ENCODE measurements at regions not wholly inside any gene's neighbourhood (a gene's known extent, or its start where the extent isn't known, plus 50 kb on each side); places are given as distances from the start of the nearest gene placed in this dataset.
"Not testable (repeated sequence)": the region's sequence is repeated elsewhere in the genome, so short reads cannot be mapped to it uniquely, and the experiment has no call there.

GRCh38 chr3:153437666-153438065, 275.6 kb downstream of the RAP2B start:
- in situ Hi-C loops (cut with HindIII; ENCODE audit: low sequenced_read_pairs): no loop called here

DNA sequence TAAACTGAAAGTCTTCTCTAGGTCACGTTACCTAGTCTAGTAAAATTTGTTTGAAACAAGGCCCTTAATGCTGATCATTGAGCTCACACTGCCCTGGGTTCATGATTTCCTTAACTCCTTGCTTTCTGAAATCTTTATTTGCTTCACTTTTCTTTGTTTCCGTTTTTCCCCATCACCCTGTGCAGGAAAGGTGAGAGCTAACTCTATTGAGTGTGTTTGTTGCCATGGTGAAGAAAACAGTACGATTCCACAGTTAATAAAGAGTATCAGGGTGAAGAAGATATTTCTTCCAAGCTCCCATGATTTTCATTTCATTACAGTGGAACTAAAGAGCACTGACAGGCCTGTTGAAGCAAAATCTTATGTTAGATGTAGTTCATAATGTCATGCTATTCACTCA, 276.2 kb downstream of the RAP2B start:
- in situ Hi-C loops (cut with HindIII; ENCODE audit: low sequenced_read_pairs): no loop called here

DNA sequence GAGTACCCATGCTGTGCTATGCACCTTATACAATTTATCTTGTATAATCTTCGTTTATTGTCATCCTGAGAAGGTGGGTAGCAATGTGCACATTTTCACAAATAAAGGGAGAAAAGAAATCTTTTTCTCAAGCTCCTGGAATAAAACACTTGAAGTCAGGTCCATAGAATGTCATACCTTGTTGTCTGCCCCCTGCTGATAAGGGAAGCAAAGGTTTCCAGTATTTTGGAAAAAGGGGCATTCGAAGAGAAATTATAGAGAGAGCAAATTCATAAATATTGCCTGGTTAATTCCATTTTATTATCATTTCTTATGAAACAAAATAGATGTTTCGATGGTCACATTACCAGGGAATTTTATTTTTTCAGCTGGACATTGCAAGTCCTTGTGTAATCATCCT, 277.8 kb downstream of the RAP2B start:
- in situ Hi-C loops (cut with HindIII; ENCODE audit: low sequenced_read_pairs): no loop called here

DNA sequence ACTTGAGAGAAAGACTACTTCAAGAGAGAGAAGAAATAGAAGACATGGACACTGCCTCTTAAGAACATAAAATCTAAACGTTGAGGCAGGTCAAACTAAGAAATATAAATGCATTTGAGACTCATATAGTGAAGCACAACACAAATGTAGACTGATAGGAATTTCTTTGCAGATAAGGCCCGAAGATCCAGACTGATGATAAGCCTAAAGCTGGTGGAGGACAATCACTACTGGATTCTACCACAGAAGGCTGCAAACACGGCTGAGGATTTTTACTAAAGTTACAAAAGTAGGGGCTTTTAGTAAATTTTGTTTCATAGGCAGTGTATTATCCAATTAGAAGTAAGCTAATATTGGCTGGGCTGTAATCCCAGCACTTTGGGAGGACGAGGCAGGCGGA, 278.3 kb downstream of the RAP2B start:
- in situ Hi-C loops (cut with HindIII; ENCODE audit: low sequenced_read_pairs): no loop called here

GRCh38 chr3:153442386-153442785, 280.4 kb downstream of the RAP2B start:
- in situ Hi-C loops (cut with HindIII; ENCODE audit: low sequenced_read_pairs): no loop called here

DNA sequence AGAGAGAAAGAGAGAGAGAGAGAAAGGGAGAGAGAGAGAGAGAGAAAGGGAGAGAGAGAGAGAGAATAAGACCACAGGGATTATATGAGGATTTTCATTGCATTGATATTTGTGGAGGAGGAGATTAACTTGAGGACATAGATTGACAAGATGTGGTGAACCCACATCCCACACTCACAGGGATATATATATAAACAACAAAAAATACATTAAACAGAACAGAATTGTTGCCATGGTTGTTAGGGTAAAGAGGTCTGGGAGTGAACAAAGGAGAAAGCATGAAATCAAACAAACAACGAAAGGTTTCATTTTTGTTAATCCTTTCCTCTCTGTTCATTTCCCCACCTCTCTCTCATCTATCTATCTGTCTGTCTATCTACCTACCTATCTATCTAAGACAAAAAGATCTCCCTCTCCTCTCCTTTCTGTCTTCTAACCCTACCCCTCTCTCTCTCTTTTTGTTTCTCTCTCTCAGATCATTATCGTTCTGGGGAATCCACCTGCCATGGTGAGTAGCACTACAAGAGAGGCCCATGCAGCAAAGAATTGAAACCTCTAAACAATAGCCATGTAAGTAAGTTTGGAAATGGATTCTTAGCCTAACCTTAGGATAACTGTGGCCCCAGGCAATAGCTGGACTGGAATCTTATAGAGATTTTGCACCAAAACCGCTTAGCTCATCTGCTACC, 280.9 kb downstream of the RAP2B start:
- in situ Hi-C loops (cut with HindIII; ENCODE audit: low sequenced_read_pairs): no loop called here

DNA sequence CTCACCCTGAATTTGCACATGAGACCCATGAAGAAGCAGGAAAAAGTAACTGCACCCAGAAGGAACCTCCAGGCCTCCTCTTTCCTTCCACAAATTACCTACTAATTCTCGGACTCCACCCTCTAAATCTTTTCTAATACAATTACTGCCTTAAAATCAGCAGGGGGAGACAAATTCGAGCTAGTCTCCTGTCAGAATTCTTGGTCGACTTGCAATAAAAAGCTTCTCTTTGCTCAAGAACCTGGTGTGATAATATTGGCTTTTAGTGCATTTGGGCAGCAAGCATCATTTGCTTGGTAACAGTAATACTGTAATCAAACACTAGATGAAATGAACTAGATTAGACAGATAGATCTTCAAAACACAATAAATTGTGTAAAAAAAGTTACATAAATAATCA, 281.9 kb downstream of the RAP2B start:
- in situ Hi-C loops (cut with HindIII; ENCODE audit: low sequenced_read_pairs): no loop called here

DNA sequence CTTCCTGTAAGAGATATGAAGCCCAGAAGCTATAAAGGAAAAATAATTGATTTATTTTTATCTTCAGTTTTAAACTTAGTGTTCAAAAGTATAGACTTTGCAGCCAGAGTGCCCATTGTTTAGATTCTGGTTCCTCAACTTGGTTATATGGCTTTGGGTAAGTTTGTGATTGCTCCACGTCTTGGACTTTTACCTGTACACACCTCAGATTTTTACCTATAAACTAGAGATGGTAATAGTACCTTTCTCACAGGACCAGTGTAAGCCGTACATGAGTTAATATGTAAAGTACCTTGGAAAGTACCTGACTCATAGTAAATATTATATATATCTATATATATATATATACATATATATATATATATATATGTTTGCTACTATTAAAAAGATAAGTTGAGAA, 283.8 kb downstream of the RAP2B start:
- in situ Hi-C loops (cut with HindIII; ENCODE audit: low sequenced_read_pairs): no loop called here

GRCh38 chr3:153448151-153448829, 286.3 kb downstream of the RAP2B start:
- in situ Hi-C loops (cut with HindIII; ENCODE audit: low sequenced_read_pairs): no loop called here

GRCh38 chr3:153456833-153457545, 295.0 kb downstream of the RAP2B start:
- in situ Hi-C loops (cut with HindIII; ENCODE audit: low sequenced_read_pairs): no loop called here

GRCh38 chr3:153458881-153459280, 296.9 kb downstream of the RAP2B start:
- in situ Hi-C loops (cut with HindIII; ENCODE audit: low sequenced_read_pairs): no loop called here

DNA sequence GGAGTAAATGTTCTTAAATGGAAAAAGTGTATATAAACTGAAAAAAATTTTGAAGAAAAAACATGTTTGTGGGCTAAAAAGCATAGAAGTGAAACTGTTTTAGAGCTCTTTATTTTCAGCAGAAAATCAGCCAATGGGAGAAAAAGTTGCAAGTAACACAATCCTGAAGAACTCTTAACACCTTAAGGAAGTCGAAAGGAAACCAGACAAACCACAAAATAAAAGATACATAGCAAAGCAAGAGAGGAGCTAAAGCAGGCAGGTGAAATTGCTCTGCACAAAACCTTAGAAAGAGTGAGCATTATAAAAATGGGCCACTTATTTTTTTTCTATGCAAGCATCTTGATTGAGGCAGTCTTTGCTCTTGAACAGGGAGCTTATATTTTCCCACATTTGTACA, 300.5 kb downstream of the RAP2B start:
- in situ Hi-C loops (cut with HindIII; ENCODE audit: low sequenced_read_pairs): no loop called here

- in situ Hi-C loops (cut with HindIII; ENCODE audit: low sequenced_read_pairs): no loop called here
Measured at GRCh38 chr3:153463895-153464294, 301.9 kb downstream of the RAP2B start.

GRCh38 chr3:153469162-153469561, 307.1 kb downstream of the RAP2B start:
- in situ Hi-C loops (cut with HindIII; ENCODE audit: low sequenced_read_pairs): no loop called here

DNA sequence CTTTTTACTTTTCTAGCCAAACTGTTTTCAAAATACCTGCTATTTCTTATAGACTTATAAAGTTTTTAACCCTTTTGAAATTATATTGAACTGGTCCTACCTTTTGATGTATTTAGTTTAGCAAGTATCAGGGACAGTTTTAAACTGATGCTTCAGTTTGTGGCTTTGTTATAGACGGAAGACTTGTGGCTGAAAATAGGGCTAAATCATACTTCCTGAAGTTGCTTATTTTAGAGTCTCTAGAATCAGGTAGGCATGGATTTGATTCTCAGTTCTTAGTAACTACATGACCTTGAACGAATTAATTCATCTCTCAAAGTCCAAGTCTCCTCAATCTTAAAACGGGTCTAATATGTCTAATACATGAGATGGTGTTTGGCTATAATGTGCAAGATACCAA, 322.8 kb downstream of the RAP2B start:
- in situ Hi-C loops (cut with HindIII; ENCODE audit: low sequenced_read_pairs): no loop called here

DNA sequence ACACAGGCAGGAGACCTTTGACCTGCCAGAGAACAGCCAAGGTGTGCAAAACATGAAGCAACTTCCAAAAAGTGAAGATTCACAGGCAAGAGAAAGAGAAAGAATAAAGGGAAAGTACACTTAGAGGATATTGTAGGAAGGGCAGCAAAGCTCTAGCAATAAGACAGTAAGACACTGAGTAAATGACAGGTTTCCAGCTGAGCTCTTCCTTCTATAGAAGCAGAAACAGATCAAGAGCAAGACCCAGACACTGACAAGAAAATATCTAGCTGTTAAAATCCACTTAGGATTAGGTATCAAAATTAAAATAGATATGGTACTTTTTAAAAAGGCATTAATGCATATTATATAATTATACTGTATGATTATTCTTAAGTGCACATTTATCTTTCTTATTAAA, 333.4 kb downstream of the RAP2B start:
- in situ Hi-C loops (cut with HindIII; ENCODE audit: low sequenced_read_pairs): no loop called here

DNA sequence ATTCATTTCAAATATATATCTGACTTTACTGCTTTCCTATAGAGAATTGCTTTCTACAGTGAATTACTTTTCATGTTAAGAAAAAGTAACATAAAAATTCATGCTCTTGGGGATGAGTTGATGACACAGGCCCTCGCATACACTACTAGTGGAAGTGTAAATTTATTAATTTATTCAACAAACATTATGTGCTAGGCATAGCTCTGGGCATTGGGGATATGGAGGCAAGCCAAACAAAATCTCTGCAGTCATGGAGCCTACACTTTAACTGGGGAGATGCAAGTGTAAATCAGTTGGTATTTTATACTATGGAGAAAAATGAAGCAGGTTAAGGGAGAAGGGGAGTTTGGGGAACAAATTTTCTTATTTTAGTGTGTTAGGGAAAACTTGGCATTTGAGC, 340.7 kb downstream of the RAP2B start:
- in situ Hi-C loops (cut with HindIII; ENCODE audit: low sequenced_read_pairs): no loop called here

- in situ Hi-C loops (cut with HindIII; ENCODE audit: low sequenced_read_pairs): no loop called here
Measured at GRCh38 chr3:153503873-153504272, 341.8 kb downstream of the RAP2B start.

DNA sequence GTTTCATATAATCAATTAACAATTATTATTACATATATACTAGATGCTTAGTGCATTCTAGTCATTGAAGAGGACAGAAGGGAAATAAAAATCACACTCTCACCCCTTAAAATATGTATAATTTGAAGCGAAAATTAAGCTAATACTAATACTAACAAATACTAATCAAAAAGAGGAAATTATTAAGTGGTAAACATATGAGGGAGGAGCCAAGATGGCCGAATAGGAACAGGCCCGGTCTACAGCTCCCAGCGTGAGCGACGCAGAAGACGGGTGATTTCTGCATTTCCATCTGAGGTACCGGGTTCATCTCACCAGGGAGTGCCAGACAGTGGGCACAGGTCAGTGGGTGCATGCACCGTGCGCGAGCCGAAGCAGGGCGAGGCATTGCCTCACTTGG, 344.2 kb downstream of the RAP2B start:
- in situ Hi-C loops (cut with HindIII; ENCODE audit: low sequenced_read_pairs): not testable (repeated sequence)

DNA sequence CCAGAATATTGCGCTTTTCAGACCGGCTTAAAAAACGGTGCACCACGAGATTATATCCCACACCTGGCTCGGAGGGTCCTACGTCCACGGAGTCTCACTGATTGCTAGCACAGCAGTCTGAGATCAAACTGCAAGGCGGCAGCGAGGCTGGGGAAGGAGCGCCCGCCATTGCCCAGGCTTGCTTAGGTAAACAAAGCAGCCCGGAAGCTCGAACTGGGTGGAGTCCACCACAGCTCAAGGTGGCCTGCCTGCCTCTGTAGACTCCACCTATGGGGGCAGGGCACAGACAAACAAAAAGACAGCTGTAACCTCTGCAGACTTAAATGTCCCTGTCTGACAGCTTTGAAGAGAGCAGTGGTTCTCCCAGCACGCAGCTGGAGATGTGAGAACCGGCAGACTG, 344.7 kb downstream of the RAP2B start:
- in situ Hi-C loops (cut with HindIII; ENCODE audit: low sequenced_read_pairs): not testable (repeated sequence)

- in situ Hi-C loops (cut with HindIII; ENCODE audit: low sequenced_read_pairs): no loop called here
Measured at GRCh38 chr3:153513236-153513635, 351.2 kb downstream of the RAP2B start.

DNA sequence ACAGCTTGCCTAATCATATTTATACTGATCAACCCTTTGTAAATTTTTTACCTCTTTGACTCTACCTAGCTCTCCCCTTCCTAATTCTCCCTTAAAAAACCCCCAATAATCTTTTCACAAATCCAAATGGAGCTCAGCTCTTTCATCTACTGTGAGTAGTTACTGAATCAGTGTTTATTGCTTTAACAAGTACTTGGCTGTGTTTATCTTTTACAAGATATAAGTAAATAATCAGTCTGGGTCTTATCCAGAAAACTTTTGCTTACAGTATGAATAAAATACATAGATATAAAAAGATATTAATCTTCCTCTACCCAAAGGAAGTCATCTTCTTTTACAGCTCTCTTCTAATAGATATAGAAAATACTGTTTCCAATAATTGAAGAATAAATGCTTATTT, 366.4 kb downstream of the RAP2B start:
- in situ Hi-C loops (cut with HindIII; ENCODE audit: low sequenced_read_pairs): no loop called here
